SK-N-SH (cell line): ENCODE measurements at regions not wholly inside any gene's neighbourhood (a gene's known extent, or its start where the extent isn't known, plus 50 kb on each side); places are given as distances from the start of the nearest gene placed in this dataset.

Source experiments
- CTCF ChIA-PET: fragments of 300-600, 350-600 bp; formaldehyde crosslinking; extraction: SDS; loops from one replicate; lab custom pipeline; 2021; lab: Yijun Ruan, JAX
- POLR2A ChIA-PET: fragments of 350-600 bp; sonication (Branson Sonifier 250); formaldehyde crosslinking; extraction: SDS; loops from one replicate; lab custom pipeline; 2020; ENCODE audit warnings: antibody characterized with exemption, inconsistent platforms; lab: Yijun Ruan, JAX
- DNase-seq: peaks from one replicate; pipeline ENCODE4 v3.0.0; 2012
- H2AFZ ChIP-seq: fragments of 200-600 bp; sonication (generic); 2 replicates; pipeline ENCODE4 v1.8.1; 2016; ENCODE audit warnings: antibody characterized with exemption, mild to moderate bottlenecking, low read depth
- H3F3A ChIP-seq: fragments of 200-600 bp; sonication (generic); replicated peaks from 2 replicates; pipeline ENCODE3; 2016; ENCODE audit warnings: antibody characterized with exemption, mild to moderate bottlenecking; ENCODE audit not compliant: insufficient read depth
- H3K27ac ChIP-seq, 2 experiments: fragments of 200-500 bp in 1 of 2; fragments of 200-600 bp in 1 of 2; sonication (Bioruptor generic) in 1 of 2; sonication (generic), shearing (Covaris generic) in 1 of 2; 2 replicates each; pipeline versions ENCODE4 v1.5.1 to v1.6.1; 2014 to 2016; ENCODE audit warnings: low read depth in 2 of 2, inconsistent platforms in 1 of 2, low read length in 1 of 2, mild to moderate bottlenecking in 1 of 2, mixed read lengths in 1 of 2
- H3K27me3 ChIP-seq: fragments of 200-600 bp; sonication (generic), shearing (Covaris generic); 2 replicates; pipeline ENCODE4 v1.6.1; 2016; ENCODE audit warnings: mixed run types; ENCODE audit not compliant: insufficient read depth
- H3K36me3 ChIP-seq, 2 experiments: fragments of 200-500 bp in 1 of 2; fragments of 200-600 bp in 1 of 2; sonication (Bioruptor generic) in 1 of 2; sonication (generic) in 1 of 2; replicated peaks in 1 of 2; 2 replicates each; pipeline versions ENCODE3 to v1.5.1; 2014 to 2016; ENCODE audit warnings: low read length in 1 of 2, mild to moderate bottlenecking in 1 of 2; ENCODE audit not compliant: insufficient read depth in 2 of 2, control insufficient read depth in 1 of 2
- H3K4me1 ChIP-seq, 2 experiments: fragments of 200-500 bp in 1 of 2; fragments of 200-600 bp in 1 of 2; sonication (Bioruptor generic) in 1 of 2; sonication (generic), shearing (Covaris generic) in 1 of 2; 2 replicates each; pipeline versions ENCODE4 v1.5.1 to v1.6.1; 2014 to 2016; ENCODE audit warnings: low read depth in 1 of 2, low read length in 1 of 2, mixed run types in 1 of 2; ENCODE audit not compliant: insufficient read depth in 2 of 2, control insufficient read depth in 1 of 2
- H3K4me2 ChIP-seq: fragments of 200-600 bp; sonication (generic), shearing (Covaris generic); 2 replicates; pipeline ENCODE4 v1.6.1; 2017; ENCODE audit warnings: mixed run types
- H3K4me3 ChIP-seq, 2 experiments: fragments of 200-500 bp in 1 of 2; fragments of 200-600 bp in 1 of 2; sonication (Bioruptor generic) in 1 of 2; sonication (generic), shearing (Covaris generic) in 1 of 2; 2 replicates each; pipeline versions ENCODE4 v1.5.1 to v1.8.1; 2014 to 2016; ENCODE audit warnings: low read depth in 2 of 2, inconsistent platforms in 1 of 2, low read length in 1 of 2, mild to moderate bottlenecking in 1 of 2, mixed read lengths in 1 of 2, moderate library complexity in 1 of 2
- H3K79me2 ChIP-seq: fragments of 200-600 bp; sonication (generic); 2 replicates; pipeline ENCODE4 v1.8.1; 2017; ENCODE audit warnings: mild to moderate bottlenecking; ENCODE audit not compliant: insufficient read depth
- H3K9ac ChIP-seq: fragments of 200-600 bp; sonication (generic); 2 replicates; pipeline ENCODE4 v1.6.1; 2017; ENCODE audit warnings: mixed run types
- H3K9me2 ChIP-seq: fragments of 200-600 bp; sonication (generic); 2 replicates; pipeline ENCODE4 v1.6.1; 2017; ENCODE audit warnings: mixed run types
- H3K9me3 ChIP-seq: fragments of 200-600 bp; sonication (generic); 2 replicates; pipeline ENCODE4 v1.6.1; 2017; ENCODE audit warnings: mixed run types, mild to moderate bottlenecking, moderate library complexity
- H4K20me1 ChIP-seq: fragments of 200-600 bp; sonication (generic); 2 replicates; pipeline ENCODE4 v1.6.1; 2017; ENCODE audit warnings: mild to moderate bottlenecking, mixed run types; ENCODE audit not compliant: insufficient read depth
- FOSL2 ChIP-seq: IDR thresholded peaks from 2 replicates; pipeline ENCODE4 v1.4.0; 2012; ENCODE audit warnings: low read depth, mild to moderate bottlenecking, moderate library complexity, borderline replicate concordance
- FOXJ3 ChIP-seq: sonication (generic); formaldehyde crosslinking; IDR thresholded peaks from 2 replicates; pipeline ENCODE4 v1.5.1; 2020; ENCODE audit warnings: mild to moderate bottlenecking, missing genetic modification reagents
- MAX ChIP-seq: IDR thresholded peaks from 2 replicates; pipeline ENCODE4 v1.4.0; 2012; ENCODE audit warnings: low read depth
- NFIC ChIP-seq: IDR thresholded peaks from 2 replicates; pipeline ENCODE4 v1.4.0; 2012; ENCODE audit warnings: borderline replicate concordance
- NRF1 ChIP-seq: IDR thresholded peaks from 2 replicates; pipeline ENCODE4 v1.6.1; 2012; ENCODE audit warnings: low read depth, mild to moderate bottlenecking, low read length
- PBX3 ChIP-seq: IDR thresholded peaks from 2 replicates; pipeline ENCODE4; 2012
- RAD21 ChIP-seq: IDR thresholded peaks from 2 replicates; pipeline ENCODE4 v1.6.1; 2012; ENCODE audit warnings: mild to moderate bottlenecking, low read length
- RCOR1 ChIP-seq: fragments of 150-350 bp; IDR thresholded peaks from 2 replicates; pipeline ENCODE4 v1.6.1; 2017; ENCODE audit warnings: antibody characterized with exemption, low read length
- RXRA ChIP-seq: IDR thresholded peaks from 2 replicates; pipeline ENCODE4 v1.4.0; 2012; ENCODE audit warnings: low read depth, mild to moderate bottlenecking, borderline replicate concordance
- SMC3 ChIP-seq: IDR thresholded peaks from 2 replicates; pipeline ENCODE4 v1.6.1; 2012; ENCODE audit warnings: low read depth, low read length, improper control_type of control experiment
- TCF12 ChIP-seq: IDR thresholded peaks from 2 replicates; pipeline ENCODE4 v1.4.0; 2012
- YY1 ChIP-seq: IDR thresholded peaks from 2 replicates; pipeline ENCODE4 v1.4.0; 2012; ENCODE audit warnings: low read depth, mild to moderate bottlenecking
- WGBS: methylation state at CpG from one replicate; pipeline ENCODE4 v1.1.6; 2017; ENCODE audit warnings: low lambda C conversion rate; 5-methylcytosine and 5-hydroxymethylcytosine counted together
- TF ChIP-seq, protein P1 (sequence below): IDR thresholded peaks from 2 replicates; pipeline ENCODE4 v1.4.0; 2012; ENCODE audit warnings: low read depth, borderline replicate concordance

GRCh38 chr12:30825341-30825740, 70.6 kb upstream of the CAPRIN2 start (continued):
- TF ChIP-seq, protein P1, sequence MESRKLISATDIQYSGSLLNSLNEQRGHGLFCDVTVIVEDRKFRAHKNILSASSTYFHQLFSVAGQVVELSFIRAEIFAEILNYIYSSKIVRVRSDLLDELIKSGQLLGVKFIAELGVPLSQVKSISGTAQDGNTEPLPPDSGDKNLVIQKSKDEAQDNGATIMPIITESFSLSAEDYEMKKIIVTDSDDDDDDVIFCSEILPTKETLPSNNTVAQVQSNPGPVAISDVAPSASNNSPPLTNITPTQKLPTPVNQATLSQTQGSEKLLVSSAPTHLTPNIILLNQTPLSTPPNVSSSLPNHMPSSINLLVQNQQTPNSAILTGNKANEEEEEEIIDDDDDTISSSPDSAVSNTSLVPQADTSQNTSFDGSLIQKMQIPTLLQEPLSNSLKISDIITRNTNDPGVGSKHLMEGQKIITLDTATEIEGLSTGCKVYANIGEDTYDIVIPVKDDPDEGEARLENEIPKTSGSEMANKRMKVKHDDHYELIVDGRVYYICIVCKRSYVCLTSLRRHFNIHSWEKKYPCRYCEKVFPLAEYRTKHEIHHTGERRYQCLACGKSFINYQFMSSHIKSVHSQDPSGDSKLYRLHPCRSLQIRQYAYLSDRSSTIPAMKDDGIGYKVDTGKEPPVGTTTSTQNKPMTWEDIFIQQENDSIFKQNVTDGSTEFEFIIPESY = no peak
- TF ChIP-seq RXRA = no peak
- TF ChIP-seq RCOR1 = no peak
- TF ChIP-seq NRF1 = no peak

DNA sequence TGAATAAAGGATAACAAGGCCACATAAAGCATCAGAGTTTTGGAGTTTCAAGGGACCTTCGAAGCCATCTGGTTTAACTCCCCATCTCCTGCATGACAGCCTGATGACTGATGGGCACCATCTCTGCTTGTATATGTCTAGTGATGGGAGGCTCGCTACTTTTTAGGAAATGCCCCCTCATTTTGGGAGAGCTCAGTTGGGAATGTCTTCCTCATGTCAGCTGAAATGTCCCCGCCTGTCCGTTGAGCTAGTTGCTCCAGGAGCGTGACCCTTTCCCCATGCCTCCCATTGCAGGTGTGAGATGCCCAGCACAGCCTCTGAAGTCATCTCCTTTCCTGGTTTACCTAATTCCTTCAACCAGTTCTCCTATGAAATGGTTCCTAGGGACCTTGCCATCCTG, 69.6 kb upstream of the CAPRIN2 start:
- ChIA-PET CTCF (interaction anchor here (1.4 to 2.3 kb wide), 5 partner anchors 17 to 1304 kb away, joined by 3 to 7 read pairs (median 4); no protein-coding TSS in a partner anchor), POLR2A (no interaction called here)
- Histone ChIP-seq H3K9me2 (no peaks in the 10 kb centered on the region), H2AFZ (no peak overlapping the region), H3K79me2 (no peaks in the 10 kb centered on the region), H4K20me1 (no peaks in the 10 kb centered on the region), H3K4me1 (no peaks in the 10 kb centered on the region)
- TF ChIP-seq MAX (no peak), FOXJ3 (no peak), FOSL2 (no peak), TCF12 (no peak), RAD21 (no peak), YY1 (no peak)
- TF ChIP-seq, all 33 proteins: peak for 0
- no peak for DNase-seq
- no peak overlapping the region for H3K4me3 ChIP-seq
- H3K36me3 ChIP-seq = no peaks in the 10 kb centered on the region
- H3K27ac ChIP-seq = no peak overlapping the region
- WGBS = 68% methylated on average over 5 of the region's 5 CpGs
- no peaks in the 10 kb centered on the region for H3F3A ChIP-seq
- no peaks in the 10 kb centered on the region for H3K9me3 ChIP-seq
- H3K4me2 ChIP-seq = no peak overlapping the region
- H3K27me3 ChIP-seq = no peaks in the 10 kb centered on the region; the same call in 1 of the 2 replicates
- no peak overlapping the region for H3K9ac ChIP-seq

DNA sequence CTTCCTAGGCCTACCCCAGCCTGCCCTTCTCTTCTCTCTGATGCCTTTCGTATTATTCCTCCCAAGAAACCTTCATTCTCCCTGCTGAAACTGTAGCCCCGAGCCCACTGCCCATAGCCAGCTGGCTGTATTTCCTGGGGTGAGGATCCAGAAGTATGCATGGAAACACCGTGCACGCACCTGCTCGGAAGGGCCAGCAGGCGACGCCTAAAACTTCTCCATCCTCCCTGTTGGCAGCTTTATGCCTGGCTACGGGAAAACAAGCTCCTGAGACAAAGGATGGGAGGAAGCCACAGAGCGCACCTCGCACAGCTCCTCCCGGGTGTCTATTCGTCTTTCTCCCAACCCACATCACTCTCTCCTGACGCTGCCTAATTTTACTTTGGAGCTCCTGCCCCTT, 69.0 kb upstream of the CAPRIN2 start:
- no peak for DNase-seq
- POLR2A ChIA-PET = no interaction called here
- 72% methylated on average over 13 of the region's 13 CpGs for WGBS

More for the DNA sequence above, 69.0 kb upstream of the CAPRIN2 start:
- no peaks in the 10 kb centered on the region for H3K4me1 ChIP-seq
- H3K36me3 ChIP-seq = no peaks in the 10 kb centered on the region
- no peaks in the 10 kb centered on the region for H3K79me2 ChIP-seq
- no peaks in the 10 kb centered on the region for H4K20me1 ChIP-seq
- H3F3A ChIP-seq = no peaks in the 10 kb centered on the region
- no peak overlapping the region for H3K4me3 ChIP-seq
- H3K9me3 ChIP-seq = no peaks in the 10 kb centered on the region
- TF ChIP-seq, protein P1 = no peak
- no peak for TF ChIP-seq SMC3
- TF ChIP-seq NFIC = no peak
- TF ChIP-seq PBX3 = no peak
- no peak for TF ChIP-seq RAD21
- H3K27ac ChIP-seq = no peak overlapping the region
- no peak overlapping the region for H2AFZ ChIP-seq
- H3K9ac ChIP-seq = no peak overlapping the region
- no peaks in the 10 kb centered on the region; the same call in 1 of the 2 replicates for H3K27me3 ChIP-seq
- no peak overlapping the region for H3K4me2 ChIP-seq
- H3K9me2 ChIP-seq = no peaks in the 10 kb centered on the region
- CTCF ChIA-PET = interaction anchor here (1.0 to 2.3 kb wide), 4 partner anchors 16 to 1303 kb away, joined by 3 to 7 read pairs (median 4); no protein-coding TSS in a partner anchor
